Testis (tissue), 2 donors: ENCODE measurements at regions not wholly inside any gene's neighbourhood (a gene's known extent, or its start where the extent isn't known, plus 50 kb on each side); places are given as distances from the start of the nearest gene placed in this dataset.

Experiments
- CTCF ChIP-seq, 3 experiments: fragments of 450-650 bp in 2 of 3; fragments of 200-600 bp in 1 of 3; sonication (generic) in 1 of 3; IDR thresholded peaks; one replicate each; pipeline ENCODE4 v1.5.1; 2016 to 2019; ENCODE audit warnings: antibody characterized with exemption in 3 of 3, mild to moderate bottlenecking in 2 of 3, moderate library complexity in 1 of 3
- POLR2A ChIP-seq: fragments of 450-650 bp; IDR thresholded peaks from one replicate; pipeline ENCODE4 v1.6.1; 2017; ENCODE audit warnings: antibody characterized with exemption, mild to moderate bottlenecking, moderate library complexity

GRCh38 chr9:116094846-116095245, 58.7 kb upstream of the PAPPA start:
- TF ChIP-seq CTCF (IDR thresholded peaks at IDR 0.05) (no peak), POLR2A (no peak)
